K562 (cell line): ENCODE measurements at regions not wholly inside any gene's neighbourhood (a gene's known extent, or its start where the extent isn't known, plus 50 kb on each side); places are given as distances from the start of the nearest gene placed in this dataset.

ENCODE experiments used
- ATAC-seq: fragments of 200-7000 bp; cut with Tn5 transposase; 3 replicates; pipeline ENCODE4 v1.9.1; 2020; ENCODE audit warnings: moderate library complexity
- BruUV-seq: library from RNA; stranded (reverse); fragments of 400-500 nt; replicated peaks from 2 replicates; lab custom pipeline; 2021; lab: Mats Ljungman, UMichigan
- CTCF ChIA-PET: fragments of 300-600 bp; formaldehyde crosslinking; extraction: SDS; loops from one replicate; lab custom pipeline; 2021; ENCODE audit warnings: low intra/inter-chr PET ratio; lab: Yijun Ruan, JAX
- POLR2A ChIA-PET: fragments of 300-600, 350-650 bp; sonication (Branson Sonifier 250); formaldehyde crosslinking; extraction: SDS; loops from one replicate; lab custom pipeline; 2021; ENCODE audit warnings: antibody characterized with exemption, inconsistent platforms; lab: Yijun Ruan, JAX
- DNase-seq, 4 experiments: peaks; one replicate each; pipeline versions ENCODE4 v3.0.0 to v3.0.0-alpha.2; 2011 to 2018; ENCODE audit warnings: low spot score in 3 of 4, mixed read lengths in 3 of 4; ENCODE audit errors: extremely low read depth in 1 of 4
- FAIRE-seq: peaks from 2 replicates; lab custom pipeline; 2011; peaks lifted over from hg19 to GRCh38; lab: Jason Lieb, UNC
- H2AFZ ChIP-seq: 2 replicates; pipeline ENCODE4 v1.6.0; 2011; ENCODE audit warnings: low read depth, low read length, control low read depth, inconsistent platforms
- H3K27ac ChIP-seq: fragments of 200-600 bp; 3 replicates; pipeline ENCODE4 v1.8.0; 2011; ENCODE audit warnings: low read depth, mild to moderate bottlenecking, control low read depth, inconsistent platforms, low read length, moderate library complexity, mixed read lengths; ENCODE audit errors: extremely low read depth
- H3K27me3 ChIP-seq, 2 experiments: fragments of 300-600 bp in 1 of 2; 2 replicates in 1 of 2; 3 replicates in 1 of 2; pipeline versions ENCODE4 v1.6.0 to v1.8.0; 2011; ENCODE audit warnings: inconsistent platforms in 2 of 2, low read length in 2 of 2, mild to moderate bottlenecking in 1 of 2, mixed read lengths in 1 of 2, moderate library complexity in 1 of 2; ENCODE audit not compliant: control insufficient read depth in 2 of 2, insufficient read depth in 2 of 2
- H3K36me3 ChIP-seq: fragments of 300-600 bp; 3 replicates; pipeline ENCODE4 v1.8.0; 2011; ENCODE audit warnings: mild to moderate bottlenecking, low read length, inconsistent platforms; ENCODE audit not compliant: control insufficient read depth, insufficient read depth
- H3K4me1 ChIP-seq, 2 experiments: fragments of 200-600 bp in 1 of 2; replicated peaks in 1 of 2; 2 replicates in 1 of 2; 3 replicates in 1 of 2; pipeline versions ENCODE4 v1.5.1 to v1.8.0; 2011; ENCODE audit warnings: inconsistent platforms in 2 of 2, low read length in 2 of 2, mild to moderate bottlenecking in 1 of 2, mixed read lengths in 1 of 2, moderate library complexity in 1 of 2; ENCODE audit not compliant: control insufficient read depth in 2 of 2, insufficient read depth in 2 of 2
- H3K4me2 ChIP-seq: 2 replicates; pipeline ENCODE4 v1.6.1; 2011; ENCODE audit warnings: low read length, control low read depth, inconsistent platforms, mixed read lengths; ENCODE audit not compliant: insufficient read depth
- H3K4me3 ChIP-seq: fragments of 200-600 bp; sonication (generic), shearing (Covaris generic); 2 replicates; pipeline ENCODE4 v1.5.1; 2016; ENCODE audit warnings: control low read depth, inconsistent platforms
- H3K79me2 ChIP-seq: fragments of 200-600 bp; 3 replicates; pipeline ENCODE4 v1.8.0; 2011; ENCODE audit warnings: low read length, inconsistent platforms; ENCODE audit not compliant: control insufficient read depth, insufficient read depth
- H3K9ac ChIP-seq, 2 experiments: 2 replicates each; pipeline versions ENCODE4 v1.6.0 to v1.6.1; 2011; ENCODE audit warnings: low read depth in 2 of 2, low read length in 2 of 2, control low read depth in 1 of 2, inconsistent platforms in 1 of 2, mild to moderate bottlenecking in 1 of 2, mixed read lengths in 1 of 2; ENCODE audit not compliant: insufficient read depth in 1 of 2
- H3K9me1 ChIP-seq: one replicate; pipeline ENCODE4 v1.6.0; 2011; ENCODE audit warnings: inconsistent platforms, mild to moderate bottlenecking, low read length, moderate library complexity; ENCODE audit not compliant: control insufficient read depth, insufficient read depth
- H3K9me3 ChIP-seq: replicated peaks from 2 replicates; pipeline ENCODE4 v1.5.1; 2011; ENCODE audit warnings: low read depth, low read length, inconsistent platforms; ENCODE audit not compliant: control insufficient read depth, insufficient read depth
- H4K20me1 ChIP-seq: replicated peaks from 2 replicates; pipeline ENCODE4 v1.6.1; 2011; ENCODE audit warnings: low read length, inconsistent platforms, mixed read lengths; ENCODE audit not compliant: control insufficient read depth, insufficient read depth
- CLOCK ChIP-seq: fragments of 250-450 bp; sonication (Bioruptor Pico); IDR thresholded peaks from 2 replicates; pipeline ENCODE4 v1.4.0; 2020; ENCODE audit warnings: mild to moderate bottlenecking, moderate library complexity, borderline replicate concordance
- HNRNPH1 ChIP-seq: fragments of 200-400 bp; formaldehyde crosslinking; optimal IDR thresholded peaks from 2 replicates; pipeline ENCODE3; 2017; ENCODE audit warnings: low read depth, mild to moderate bottlenecking, low read length, moderate library complexity
- IRF1 ChIP-seq: sonication (generic); formaldehyde crosslinking; IDR thresholded peaks from 2 replicates; pipeline ENCODE4 v1.8.0; 2022; ENCODE audit warnings: missing genetic modification reagents, mild to moderate bottlenecking, borderline replicate concordance
- MAFF ChIP-seq: IDR thresholded peaks from 2 replicates; pipeline ENCODE4 v1.6.1; 2012; ENCODE audit warnings: low read length, improper control_type of control experiment
- RFX5 ChIP-seq: IDR thresholded peaks from 2 replicates; pipeline ENCODE4 v1.6.1; 2011; ENCODE audit warnings: low read depth, mild to moderate bottlenecking, improper control_type of control experiment, low read length
- ZNF184 ChIP-seq: sonication (generic); formaldehyde crosslinking; IDR thresholded peaks from 2 replicates; pipeline ENCODE4 v1.5.0; 2020; ENCODE audit warnings: missing genetic modification reagents
- ZNF354B ChIP-seq: fragments of 250-450 bp; sonication (Bioruptor Pico); IDR thresholded peaks from 2 replicates; pipeline ENCODE4 v1.4.0; 2020
- ZNF780A ChIP-seq: fragments of 250-450 bp; sonication (Bioruptor Pico); IDR thresholded peaks from 2 replicates; pipeline ENCODE4 v1.5.0; 2021; ENCODE audit warnings: mild to moderate bottlenecking
- ZSCAN32 ChIP-seq: fragments of 450-650 bp; formaldehyde crosslinking; IDR thresholded peaks from 2 replicates; pipeline ENCODE4 v1.4.0; 2020; ENCODE audit warnings: mild to moderate bottlenecking, moderate library complexity
- WGBS: fragments of 100-300 bp; shearing (Covaris generic); methylation state at CpG from one replicate; pipeline ENCODE4 v1.1.6; 2016; ENCODE audit warnings: low coverage, mixed read lengths; ENCODE audit not compliant: insufficient coverage; ENCODE audit errors: missing lambda C conversion rate; 5-methylcytosine and 5-hydroxymethylcytosine counted together
- in situ Hi-C: fragments of 300-500 bp; cut with MboI; formaldehyde crosslinking; loops from 4 replicates; pipeline ENCODE4 v1.15.0; 2018; ENCODE audit warnings: inconsistent platforms, mixed read lengths
- intact Hi-C: fragments of 100-400 bp; cut with micrococcal nuclease; formaldehyde crosslinking; loops from 2 replicates; pipeline ENCODE4 v1.14.2; 2022

GRCh38 chr6:9539231-9539755, 875.6 kb downstream of the TFAP2A start:
- Histone ChIP-seq H4K20me1 (no peaks in the 10 kb centered on the region), H3K9me1 (no peaks in the 10 kb centered on the region), H3K27ac (no peak overlapping the region), H3K9me3 (no peaks in the 10 kb centered on the region), H3K79me2 (no peaks in the 10 kb centered on the region), H3K9ac (no peak overlapping the region), H2AFZ (no peak overlapping the region), H3K4me2 (no peak overlapping the region), H3K4me1 (no peaks in the 10 kb centered on the region), H3K27me3 (no peaks in the 10 kb centered on the region), H3K4me3 (no peak overlapping the region), H3K36me3 (no peaks in the 10 kb centered on the region)
- ATAC-seq (no peak), FAIRE-seq (no peak), DNase-seq (no peak)
- intact Hi-C loops = no loop called here
- BruUV-seq = no TSS peak
- 0% methylated on average over 4 of the region's 4 CpGs for WGBS
- ChIA-PET CTCF (no interaction called here), POLR2A (no interaction called here)
- in situ Hi-C loops = no loop called here
- no peak for TF ChIP-seq ZNF780A (CRISPR knock-in tag)
- no peak for TF ChIP-seq MAFF
- no peak for TF ChIP-seq RFX5
- TF ChIP-seq HNRNPH1 = no peak

- 0% methylated on average over 2 of the region's 2 CpGs for WGBS
- in situ Hi-C loops = no loop called here
These were observed 877.5 kb downstream of the TFAP2A start for GRCh38 chr6:9537381-9537780.

More at GRCh38 chr6:9537381-9537780, 877.5 kb downstream of the TFAP2A start:
- no peak overlapping the region for H3K9ac ChIP-seq
- no peaks in the 10 kb centered on the region for H3K4me1 ChIP-seq
- intact Hi-C loops = no loop called here
- no TSS peak for BruUV-seq
- POLR2A ChIA-PET = no interaction called here
- no peaks in the 10 kb centered on the region for H4K20me1 ChIP-seq
- no peak for FAIRE-seq
- no peaks in the 10 kb centered on the region for H3K9me1 ChIP-seq
- H3K27me3 ChIP-seq = no peaks in the 10 kb centered on the region
- H3K79me2 ChIP-seq = no peaks in the 10 kb centered on the region
- no peak for ATAC-seq
- 0 out of 2 replicates have a peak, but pooled peaks cover 2% of the 10 kb centered on the region for H3K9me3 ChIP-seq
- no peaks in the 10 kb centered on the region for H3K36me3 ChIP-seq
- TF ChIP-seq ZNF184 (CRISPR knock-in tag) = no peak
- no peak for TF ChIP-seq ZNF354B (CRISPR knock-in tag)
- no peak for TF ChIP-seq CLOCK (CRISPR knock-in tag)
- TF ChIP-seq IRF1 (CRISPR knock-in tag) = no peak
- no peak for TF ChIP-seq ZSCAN32 (CRISPR knock-in tag)
- TF ChIP-seq, all 486 proteins: peak for 0
- DNase-seq = no peak
- CTCF ChIA-PET = interaction anchor here (0.6 kb wide), 1 partner anchor 899 kb away, joined by 3 read pairs; no protein-coding TSS in a partner anchor
- no peak overlapping the region for H3K4me3 ChIP-seq
- no peak overlapping the region for H3K27ac ChIP-seq
- no peak overlapping the region for H3K4me2 ChIP-seq
- no peak overlapping the region for H2AFZ ChIP-seq
